ENCODE measurements at regions not wholly inside any gene's neighbourhood (a gene's known extent, or its start where the extent isn't known, plus 50 kb on each side); places are given as distances from the start of the nearest gene placed in this dataset.

DNA sequence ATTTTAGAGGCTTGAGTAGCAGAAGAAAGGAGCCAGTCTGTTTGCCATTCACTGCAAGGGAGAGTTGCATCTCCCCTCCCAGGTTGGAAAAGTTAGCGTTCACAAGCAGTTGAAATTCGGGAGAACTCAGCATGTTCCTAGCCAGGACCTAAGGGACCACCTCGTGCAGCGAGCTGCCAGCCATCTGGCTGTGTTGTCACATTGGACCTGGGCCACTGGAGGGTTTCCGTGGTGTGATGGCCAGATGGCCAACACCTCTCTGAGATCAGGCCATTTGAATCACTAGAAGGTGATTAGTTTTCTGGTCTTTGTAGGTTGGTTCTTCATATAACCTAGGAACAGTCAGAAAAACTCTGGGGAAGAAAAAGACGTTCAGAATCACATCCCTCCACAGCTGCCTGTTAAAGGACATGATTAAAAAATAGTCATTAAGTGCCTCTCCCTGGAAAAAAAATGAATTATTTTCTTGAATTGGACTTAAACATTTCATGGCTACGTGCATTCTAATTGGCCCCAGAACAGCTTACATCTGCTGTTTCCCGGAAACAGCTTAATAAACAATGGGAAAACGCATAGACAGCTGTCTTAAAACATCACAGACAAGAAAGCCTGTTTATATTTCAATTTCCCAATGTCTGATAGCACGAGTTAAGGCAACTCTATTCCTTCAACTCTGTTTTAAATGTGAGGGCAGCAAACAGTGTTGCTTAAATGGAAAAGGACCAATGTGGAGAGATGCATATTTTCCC is 303.9 kb downstream of the TENT4A start:
- DNase-seq (ENCODE audit: low read depth in 2 of 2): no peak

DNA sequence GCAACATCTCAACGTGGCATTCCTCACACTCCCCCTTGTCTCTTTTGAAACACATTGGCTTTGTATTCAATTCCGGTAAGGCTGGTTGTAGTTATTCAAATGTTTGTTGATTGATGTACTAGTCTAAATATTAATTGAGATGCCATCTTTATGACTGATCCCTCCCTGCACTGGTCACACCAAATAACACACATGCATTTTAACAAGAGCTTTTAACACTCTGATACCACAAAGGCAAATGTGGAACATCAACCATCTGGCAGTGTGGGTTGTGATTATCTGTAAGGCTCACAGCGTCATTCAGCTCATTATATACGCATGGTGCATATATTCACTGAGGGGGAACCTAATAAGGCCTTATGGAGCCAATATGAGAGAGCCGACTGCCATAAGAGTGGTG is 305.0 kb downstream of the TENT4A start:
- no peak for DNase-seq (ENCODE audit: low read depth in 2 of 2)

DNA sequence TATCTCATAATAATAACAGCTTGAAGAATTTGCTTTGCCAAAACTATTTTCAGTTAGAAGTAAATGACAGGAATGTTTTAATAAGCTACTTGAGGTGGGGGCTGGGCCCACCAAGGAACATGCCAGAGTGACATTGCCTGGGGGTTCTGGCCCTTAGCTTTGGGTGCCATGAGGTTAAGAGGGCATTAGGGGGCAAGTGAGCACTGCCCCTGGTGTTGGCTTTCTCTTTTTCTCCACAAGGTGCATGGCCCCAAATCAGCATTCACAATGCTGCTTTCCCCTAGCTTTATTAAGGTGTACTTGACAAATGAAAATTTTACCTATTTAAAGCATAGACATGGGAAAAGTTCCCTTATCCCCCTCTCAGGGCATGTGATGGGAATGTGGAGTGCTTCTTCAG is 305.4 kb downstream of the TENT4A start:
- no peak for DNase-seq (ENCODE audit: low read depth in 2 of 2)

DNA sequence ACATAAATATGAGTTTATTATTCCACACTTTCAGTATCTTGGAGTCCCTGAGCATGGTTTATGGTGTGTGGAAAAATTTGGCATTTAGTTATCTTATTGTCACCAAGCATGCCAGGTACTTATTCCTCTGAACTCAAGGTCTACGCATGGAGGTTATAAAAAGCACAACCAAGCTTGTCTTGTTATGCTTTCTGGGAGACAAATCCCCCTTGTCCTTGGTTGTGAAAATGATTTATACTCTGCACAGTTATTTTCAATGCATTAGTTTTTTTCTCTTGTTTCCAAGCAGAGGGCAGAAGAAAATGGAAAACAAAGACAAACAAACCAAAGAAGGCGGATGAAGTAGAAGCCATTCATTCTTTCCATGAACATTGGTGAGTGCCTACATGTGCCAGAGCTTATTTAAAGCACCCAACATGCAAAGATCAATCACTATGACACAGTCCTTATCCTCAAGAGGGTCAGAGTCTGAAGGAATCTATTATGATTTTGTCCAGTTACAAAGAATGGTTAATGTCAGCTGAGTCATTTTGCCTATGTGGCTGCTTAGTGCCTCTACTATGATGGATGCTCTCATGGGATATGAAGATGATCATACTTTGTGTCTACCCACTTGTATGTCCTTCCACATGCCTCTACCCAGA is 323.1 kb downstream of the TENT4A start:
- no peak for DNase-seq (ENCODE audit: low read depth in 2 of 2)

DNA sequence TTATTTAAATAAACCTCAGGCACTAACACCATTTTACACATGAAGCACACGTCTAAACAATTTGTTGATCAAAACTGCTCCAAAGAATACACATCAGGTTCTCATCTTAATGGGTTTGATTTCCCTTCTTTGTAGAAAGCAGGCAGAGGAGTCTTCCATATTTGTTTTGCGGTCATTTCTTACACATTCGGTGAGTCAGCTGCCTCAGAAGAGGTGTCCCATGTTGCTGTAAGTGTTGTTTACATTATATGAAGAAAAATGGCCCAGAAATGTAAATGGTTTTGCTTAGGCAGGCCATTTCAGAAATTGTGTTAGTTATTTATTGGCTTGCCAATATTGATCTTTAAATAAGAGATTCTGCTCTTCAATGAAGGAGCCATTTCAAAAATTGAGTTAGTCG is 325.8 kb downstream of the TENT4A start:
- no peak for DNase-seq (ENCODE audit: low read depth in 2 of 2)

DNA sequence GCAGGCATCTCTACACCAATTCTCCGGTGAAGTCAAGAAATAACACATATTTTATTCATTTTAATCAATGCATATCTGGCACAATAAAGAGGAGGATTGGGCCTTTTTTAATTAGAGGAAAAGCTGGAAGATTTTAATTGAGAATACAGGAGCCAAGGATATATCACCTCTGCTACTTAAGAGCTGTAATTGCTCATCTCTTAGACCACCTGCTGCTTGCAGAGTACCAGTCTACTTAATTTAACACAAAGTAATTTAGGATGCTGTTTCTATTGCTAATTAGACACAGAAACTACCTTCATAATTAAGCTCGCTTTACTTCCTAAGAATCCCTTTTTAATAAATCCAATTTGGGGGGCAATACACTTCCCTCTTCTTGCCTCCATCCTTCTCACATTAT is 326.9 kb downstream of the TENT4A start:
- no peak for DNase-seq (ENCODE audit: low read depth in 2 of 2)

DNA sequence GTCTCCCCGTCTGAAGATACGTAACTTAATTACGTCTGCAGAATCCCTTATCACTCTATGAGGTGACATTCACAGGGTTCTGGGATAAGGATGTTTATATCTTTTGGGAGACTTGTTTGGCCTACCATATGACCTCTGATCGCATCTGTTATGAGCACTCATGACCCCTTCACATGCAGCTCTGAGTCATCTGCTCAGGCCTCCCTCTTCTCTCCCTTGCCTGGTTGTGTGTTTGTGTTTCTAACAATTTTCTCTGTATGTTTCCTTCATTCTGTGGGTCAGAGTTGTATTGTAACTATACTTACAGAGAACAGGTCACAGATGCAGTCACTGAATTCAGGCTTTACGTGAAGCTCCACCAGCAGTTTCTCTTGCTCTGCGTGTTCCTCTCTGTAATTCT is 330.6 kb downstream of the TENT4A start:
- no peak for DNase-seq (ENCODE audit: low read depth in 2 of 2)

DNA sequence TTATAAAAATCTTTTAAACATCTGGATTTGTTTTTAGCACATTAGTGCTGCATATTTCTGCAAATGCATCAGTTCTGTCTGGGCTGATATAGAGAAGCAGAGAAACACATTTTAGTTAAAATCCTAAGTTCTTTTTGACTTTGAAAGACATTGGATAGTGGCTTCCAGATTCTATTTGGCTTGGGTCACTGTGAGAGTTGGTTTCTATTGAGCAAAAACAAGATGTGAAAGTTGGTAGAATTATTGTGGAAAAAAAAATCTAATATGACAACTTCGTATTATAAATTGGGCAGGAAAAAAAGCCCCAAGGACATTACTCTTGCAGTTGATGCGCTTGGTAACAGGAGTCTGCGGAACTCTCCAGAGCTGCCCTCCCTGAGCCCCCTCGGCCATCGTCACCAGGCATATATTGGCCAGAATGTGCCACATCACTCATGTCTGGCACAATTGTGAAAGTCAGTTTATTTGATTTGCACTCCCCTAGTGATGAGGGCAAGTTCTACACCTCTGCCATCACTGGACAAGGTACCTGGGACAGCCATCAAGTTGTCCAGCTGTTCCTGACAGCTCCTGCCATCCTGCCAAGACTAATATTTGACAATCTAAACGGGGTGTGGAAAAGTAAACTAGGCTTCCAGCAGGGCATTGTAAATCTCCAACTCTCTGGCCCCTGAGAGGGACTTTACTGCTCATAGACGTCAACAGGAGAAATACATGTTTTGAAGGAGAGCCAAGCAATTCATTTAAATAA is 334.5 kb downstream of the TENT4A start:
- no peak for DNase-seq (ENCODE audit: low read depth in 2 of 2)

DNA sequence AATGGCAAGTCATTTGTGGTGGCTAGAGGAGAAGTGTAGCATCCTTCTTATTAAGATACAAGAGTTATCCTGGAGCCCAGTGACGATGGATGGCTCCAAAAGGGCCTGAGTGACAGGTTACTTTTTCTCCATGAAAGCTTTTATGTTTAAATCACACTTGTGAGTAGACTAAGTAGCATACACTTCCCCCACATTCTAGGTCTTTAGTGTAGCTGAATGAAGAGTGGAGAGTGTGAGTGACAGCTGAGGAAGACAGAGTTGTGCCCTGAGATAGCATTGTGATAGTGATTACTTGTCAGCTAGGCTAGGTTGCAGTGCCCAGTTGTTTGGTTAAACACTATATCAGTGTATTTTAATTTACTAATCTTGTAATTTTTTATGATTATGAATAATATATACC is 337.8 kb downstream of the TENT4A start:
- no peak for DNase-seq (ENCODE audit: low read depth in 2 of 2)

DNA sequence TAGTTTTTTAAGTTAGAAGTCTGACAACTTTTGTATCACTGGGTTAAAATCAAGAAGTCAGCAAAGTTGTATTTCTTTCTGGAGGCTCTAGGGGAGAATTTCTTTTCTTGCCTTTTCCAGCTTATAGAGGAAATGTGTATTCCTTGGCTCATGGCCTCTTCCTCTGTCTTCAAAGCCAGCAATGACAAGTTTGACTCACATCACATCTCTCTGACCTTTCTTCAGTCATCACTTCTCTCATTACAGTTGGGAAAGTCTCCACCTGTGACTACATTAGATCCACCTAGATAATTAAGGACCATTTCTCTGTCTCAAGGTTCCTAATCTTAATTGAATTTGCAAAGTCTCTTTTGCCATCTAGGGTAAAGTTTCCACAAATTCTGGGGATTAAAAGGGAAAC is 339.9 kb downstream of the TENT4A start:
- no peak for DNase-seq (ENCODE audit: low read depth in 2 of 2)

DNA sequence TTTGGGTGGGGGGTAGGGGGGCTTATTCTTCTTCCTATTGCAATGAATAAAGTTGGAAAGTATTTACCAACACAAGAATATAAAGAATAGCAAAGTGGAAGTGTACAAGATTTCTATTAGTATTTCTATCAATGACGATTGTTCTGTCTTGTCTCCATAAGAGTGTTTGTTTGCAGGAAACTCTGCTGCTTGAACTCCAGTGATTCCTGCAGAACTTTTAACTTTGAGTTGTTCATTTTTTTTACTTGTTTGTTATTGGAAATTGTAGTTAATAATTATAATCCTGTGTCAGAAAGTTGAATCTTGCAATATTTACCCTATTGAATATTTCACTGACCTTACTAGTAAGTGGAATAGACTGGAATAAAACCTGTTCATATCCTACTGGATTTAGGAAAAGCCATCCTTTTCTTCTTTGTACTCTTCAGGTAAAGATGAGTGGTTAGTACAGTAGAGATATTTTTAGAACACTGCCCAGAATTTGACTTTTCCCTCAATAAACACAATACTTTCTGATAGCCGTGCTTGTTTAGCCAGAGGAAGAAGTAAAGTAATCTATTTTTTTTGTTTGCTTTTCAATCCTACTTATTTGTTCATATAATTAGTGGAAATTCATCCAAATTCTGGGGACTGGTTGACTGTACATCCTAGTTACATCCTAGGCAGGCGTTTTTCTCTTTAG is 340.4 kb downstream of the TENT4A start:
- DNase-seq (ENCODE audit: low read depth in 2 of 2): no peak

DNA sequence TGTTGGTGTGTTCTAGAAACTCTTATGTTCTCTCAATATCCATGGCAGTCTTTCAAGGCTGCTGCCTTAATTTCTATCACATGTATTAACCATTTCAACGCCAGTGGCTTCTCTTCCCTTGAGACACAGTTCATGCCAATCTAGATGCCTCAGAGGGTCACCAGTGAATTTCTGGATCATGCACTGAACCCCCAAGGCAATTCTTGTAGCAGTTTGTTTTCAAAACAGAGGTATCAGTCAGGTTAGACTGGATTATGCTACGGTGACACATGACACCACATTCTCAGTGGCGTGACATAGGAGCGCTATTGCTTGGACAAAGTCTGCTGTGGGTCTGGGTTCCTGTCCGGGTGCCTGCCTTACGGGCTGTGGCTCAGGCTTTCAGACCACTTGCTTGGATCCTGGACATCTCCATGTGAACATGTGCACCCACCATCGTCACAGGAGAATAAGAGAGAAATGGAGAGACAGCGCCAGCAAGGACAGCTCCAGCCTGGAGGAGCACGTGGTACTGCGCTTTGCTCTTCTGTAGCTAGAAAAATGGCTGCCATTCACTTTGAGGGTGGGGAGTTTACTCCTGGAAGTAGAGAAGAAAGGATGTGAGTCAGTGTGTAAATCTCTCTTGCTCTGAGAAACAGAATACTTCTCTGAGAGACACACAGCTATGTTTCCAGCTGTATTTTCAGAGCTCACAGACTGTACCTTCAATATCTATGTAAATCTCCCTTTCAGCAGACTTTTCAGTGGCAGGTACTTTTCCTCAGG is 329.3 kb upstream of the ADCY2 start:
- no peak for DNase-seq (ENCODE audit: low read depth in 2 of 2)

DNA sequence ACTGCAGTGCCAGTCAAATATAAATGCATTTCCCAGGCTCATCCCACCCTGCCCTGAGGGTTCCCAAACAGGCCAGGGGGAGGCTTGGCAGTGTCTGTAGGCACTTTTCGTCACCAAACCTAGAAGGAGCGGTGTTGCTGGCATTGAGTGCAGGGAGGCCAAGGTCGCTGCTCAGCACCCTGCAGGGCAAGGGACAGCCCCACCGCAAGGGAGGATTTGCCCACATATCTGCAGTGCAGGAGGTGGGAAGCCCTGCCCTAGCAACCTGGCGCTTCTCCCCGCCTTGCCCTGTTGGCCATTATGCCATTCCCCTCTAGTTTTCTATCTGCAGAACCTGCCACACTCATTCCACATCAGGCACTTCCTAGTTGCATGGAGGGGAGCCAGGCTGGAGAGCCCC is 327.8 kb upstream of the ADCY2 start:
- DNase-seq (ENCODE audit: low read depth in 2 of 2): no peak

DNA sequence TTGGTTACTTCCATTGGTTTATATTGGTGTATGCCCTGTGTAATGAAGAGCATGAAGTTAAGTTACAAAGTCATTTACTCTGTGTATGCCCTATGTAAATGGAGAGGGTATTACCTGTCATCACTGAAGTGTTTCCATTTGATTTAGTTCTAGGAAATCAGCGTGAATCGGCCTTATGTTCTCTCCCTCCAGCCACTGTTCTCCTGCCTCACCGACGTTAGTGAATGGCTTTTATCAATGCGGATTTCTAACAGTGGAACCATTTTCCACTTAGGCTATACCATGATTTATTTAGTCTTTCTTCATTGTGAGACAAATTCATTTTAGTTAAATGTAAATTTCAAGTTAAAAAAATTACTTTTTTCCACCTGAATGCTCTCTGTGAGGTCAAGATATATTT is 327.0 kb upstream of the ADCY2 start:
- no peak for DNase-seq (ENCODE audit: low read depth in 2 of 2)

DNA sequence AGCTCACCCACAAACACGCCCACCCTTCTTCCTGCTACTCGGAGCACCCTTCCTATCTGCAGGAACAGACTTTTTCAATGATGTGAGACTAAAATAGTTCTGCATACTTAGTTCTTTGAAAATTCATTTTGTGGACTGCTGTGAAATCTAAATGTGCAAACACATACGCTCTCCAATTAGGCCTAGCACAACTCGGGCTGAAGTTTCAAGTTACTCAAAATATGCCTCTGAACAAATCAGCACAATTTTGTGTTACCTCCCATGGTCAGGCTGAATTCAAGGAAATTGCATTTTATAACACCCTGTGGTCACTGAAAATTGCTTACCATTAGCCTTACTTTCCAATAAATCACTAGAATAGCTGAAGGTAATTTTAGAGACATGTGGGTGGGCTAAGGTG is 323.8 kb upstream of the ADCY2 start:
- no peak for DNase-seq (ENCODE audit: low read depth in 2 of 2)

DNA sequence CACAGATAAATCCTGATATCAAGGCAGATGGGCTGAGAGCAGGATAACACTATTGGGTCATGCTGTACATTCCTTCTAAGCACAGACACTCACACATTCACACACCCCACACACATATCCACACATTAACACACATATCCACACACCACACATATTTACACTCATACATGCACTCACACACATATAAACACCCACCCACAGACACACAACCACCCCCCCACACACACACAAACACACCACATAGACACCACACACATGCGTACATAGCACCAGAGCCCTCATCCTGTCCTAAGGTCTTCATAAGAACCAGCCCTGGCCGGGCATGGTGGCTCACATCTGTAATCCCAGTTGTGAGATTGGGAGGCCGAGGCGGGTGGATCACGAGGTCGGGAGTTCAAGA is 322.3 kb upstream of the ADCY2 start:
- no peak for DNase-seq (ENCODE audit: low read depth in 2 of 2)

DNA sequence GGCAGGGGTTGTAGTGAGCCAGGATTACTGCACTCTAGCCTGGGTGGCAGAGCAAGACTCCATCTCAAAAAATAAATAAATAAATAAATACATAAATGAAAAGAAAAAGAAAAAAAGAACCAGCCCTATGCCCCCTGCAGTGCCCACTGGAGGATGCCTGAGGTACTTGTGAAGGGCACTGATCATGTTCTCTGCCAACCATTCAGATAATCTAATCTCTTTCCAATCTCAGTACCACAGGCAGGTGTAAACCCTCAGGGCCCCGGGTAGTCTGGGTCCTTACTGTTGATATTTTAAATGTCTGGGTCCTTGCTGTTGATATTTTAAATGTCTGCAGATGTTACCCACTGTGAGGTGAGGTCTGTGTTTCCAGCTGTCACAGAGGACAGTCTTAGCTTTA is 321.8 kb upstream of the ADCY2 start:
- no peak for DNase-seq (ENCODE audit: low read depth in 2 of 2)

DNA sequence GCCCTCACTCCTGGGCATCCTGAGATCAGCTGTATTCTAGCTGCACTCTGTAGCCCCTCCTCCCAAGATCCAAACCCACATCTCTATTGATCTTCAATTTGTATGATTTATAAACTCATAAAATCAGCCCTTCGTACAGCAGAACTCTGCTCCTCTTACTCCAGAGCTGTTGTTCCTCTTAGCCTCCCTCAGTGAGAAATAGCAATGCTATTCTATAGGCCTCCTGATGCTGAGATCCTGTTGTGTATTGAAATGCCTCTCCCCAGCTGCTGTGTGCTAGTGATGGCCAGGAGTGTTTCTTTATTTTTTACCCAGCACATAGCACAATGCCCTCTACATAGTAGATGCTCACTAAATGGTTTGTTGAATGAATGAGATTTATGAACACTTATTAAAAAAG is 320.5 kb upstream of the ADCY2 start:
- DNase-seq (ENCODE audit: low read depth in 2 of 2): no peak

DNA sequence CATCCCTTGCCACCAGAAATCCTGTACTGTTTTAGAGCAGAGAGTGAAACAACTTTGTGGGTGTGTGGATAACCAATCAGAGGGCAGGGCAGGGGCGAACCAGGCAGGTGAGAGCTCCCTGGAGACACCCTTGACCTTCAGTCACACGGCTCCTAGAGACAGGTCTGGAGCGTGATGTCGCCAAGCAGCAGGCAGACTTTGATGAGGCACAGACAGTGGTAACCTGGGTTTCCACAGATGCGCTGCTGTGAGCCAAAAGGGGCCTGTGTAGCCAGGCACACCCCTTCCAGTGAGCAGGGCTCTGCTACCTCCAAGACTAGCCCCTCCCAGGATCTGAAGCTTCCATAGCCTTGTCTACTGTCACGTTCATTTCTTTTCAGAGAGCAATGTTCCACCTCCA is 317.8 kb upstream of the ADCY2 start:
- DNase-seq (ENCODE audit: low read depth in 2 of 2): no peak

DNA sequence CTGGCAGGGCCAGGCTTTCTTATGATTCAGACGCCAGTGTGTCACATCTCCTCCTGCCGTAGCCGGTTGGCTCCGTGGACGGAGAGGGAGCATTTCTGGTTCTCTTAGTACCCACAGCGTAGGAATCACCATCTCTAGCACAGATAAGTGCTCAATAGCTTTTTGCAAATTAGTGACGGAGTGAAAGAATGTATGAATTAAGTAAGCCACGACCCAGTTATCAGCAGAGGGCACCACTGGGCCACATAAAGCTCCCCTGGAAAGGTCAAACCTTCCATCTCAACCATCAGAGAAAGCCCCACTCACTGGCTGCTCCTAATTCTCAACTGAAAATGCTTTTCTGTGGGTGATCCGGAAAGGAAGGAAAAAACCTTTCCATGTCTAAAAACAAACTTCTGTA is 317.0 kb upstream of the ADCY2 start:
- no peak for DNase-seq (ENCODE audit: low read depth in 2 of 2)

DNA sequence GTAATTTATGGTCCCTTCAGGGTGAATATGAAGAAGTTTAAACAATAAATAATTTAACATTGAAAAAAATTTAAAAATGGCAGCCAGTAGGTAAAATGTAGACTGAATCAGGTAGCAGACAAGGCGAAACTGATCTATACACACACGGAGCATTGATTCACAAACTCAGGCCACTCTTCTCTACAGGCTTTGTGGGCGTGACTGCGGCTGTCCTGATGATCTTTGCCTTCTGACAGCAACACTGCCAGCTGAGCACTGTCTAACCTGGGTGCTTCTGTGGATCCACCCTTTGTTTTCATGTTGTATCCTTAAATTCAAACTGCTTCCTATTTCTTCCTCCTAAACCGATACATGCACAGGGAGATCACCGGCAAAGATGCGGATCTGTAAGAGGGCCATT is 315.4 kb upstream of the ADCY2 start:
- DNase-seq (ENCODE audit: low read depth in 2 of 2): no peak
